ENCODE measurements at regions not wholly inside any gene's neighbourhood (a gene's known extent, or its start where the extent isn't known, plus 50 kb on each side); places are given as distances from the start of the nearest gene placed in this dataset.
"Not testable (repeated sequence)": the region's sequence is repeated elsewhere in the genome, so short reads cannot be mapped to it uniquely, and the experiment has no call there.

DNA sequence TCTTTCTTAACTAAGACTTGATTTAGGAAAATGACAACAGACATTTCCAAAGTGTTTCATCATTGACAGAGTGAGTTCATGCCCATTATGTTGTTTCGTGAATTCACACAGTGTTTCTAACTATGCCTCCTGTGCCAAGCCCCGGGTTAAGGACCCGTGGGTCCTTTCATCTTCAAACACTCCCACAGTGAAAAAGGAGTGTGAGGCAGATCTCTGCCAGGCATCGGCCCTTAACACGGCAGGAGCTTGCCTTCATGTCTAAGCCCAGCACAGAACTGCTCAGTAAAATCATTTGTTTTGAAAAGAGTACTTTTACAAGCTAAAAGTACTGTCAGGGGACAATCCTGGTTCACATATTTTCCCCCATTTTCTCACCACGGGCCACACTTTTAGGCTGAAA, 80.0 kb upstream of the FOXB1 start:
- peaks cover 22% of the 10 kb centered on the region for H3K27me3 Mint-ChIP-seq
- ATAC-seq = no peak
- CTCF ChIA-PET = interaction anchor here (0.8 kb wide), 1 partner anchor 80 kb away, joined by 3 read pairs; the partner anchor contains the start of gene FOXB1
- peaks cover 30% of the 10 kb centered on the region for H3K4me1 Mint-ChIP-seq
- H3K9me3 Mint-ChIP-seq (ENCODE audit: low read depth) = peaks cover 3% of the 10 kb centered on the region
- no peak overlapping the region for H3K27ac Mint-ChIP-seq
- no peak overlapping the region for H3K4me3 Mint-ChIP-seq
- peaks cover 3% of the 10 kb centered on the region for H3K36me3 Mint-ChIP-seq
- DNase-seq = no peak

DNA sequence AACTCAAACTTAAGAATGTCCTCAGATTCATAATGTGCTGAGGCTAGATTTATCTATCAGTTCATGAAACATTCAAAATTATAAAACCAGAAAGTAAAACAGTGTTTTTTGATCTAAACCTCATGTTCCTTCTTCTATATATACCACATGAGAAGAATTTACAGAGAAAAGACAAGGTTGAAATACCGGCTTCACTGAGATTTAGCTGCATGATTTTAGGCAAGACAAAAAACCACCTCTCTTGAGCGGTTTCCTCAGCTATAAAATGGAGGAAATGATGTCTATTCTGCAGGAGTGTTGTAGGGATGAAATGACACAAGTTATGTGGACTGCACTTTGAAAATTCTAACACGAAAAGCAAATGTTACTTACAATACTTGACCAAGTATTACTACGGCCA, 80.6 kb upstream of the FOXB1 start:
- CTCF ChIA-PET = no interaction called here
- Mint-ChIP-seq H3K4me3 (no peak overlapping the region), H3K4me1 (peaks cover 35% of the 10 kb centered on the region), H3K27me3 (peaks cover 22% of the 10 kb centered on the region), H3K36me3 (peaks cover 3% of the 10 kb centered on the region), H3K9me3 (ENCODE audit: low read depth) (peaks cover 3% of the 10 kb centered on the region), H3K27ac (no peak overlapping the region)
- DNase-seq (no peak), ATAC-seq (no peak)

- Mint-ChIP-seq H3K27ac (peak overlapping the region; percentile 99), H3K27me3 (peaks cover 12% of the 10 kb centered on the region), H3K4me1 (peaks cover 47% of the 10 kb centered on the region), H3K4me3 (peak overlapping the region; percentile 53), H3K9me3 (ENCODE audit: low read depth) (no peaks in the 10 kb centered on the region), H3K36me3 (peaks cover 3% of the 10 kb centered on the region)
- peak; percentile 84 for DNase-seq
- CTCF ChIA-PET = interaction anchor here (1.0 to 5.7 kb wide), 22 partner anchors 8 to 407 kb away, joined by 3 to 61 read pairs (median 8); partner anchors contain the start of gene FOXB1
- peak; percentile 92 for ATAC-seq
These were observed 84.8 kb upstream of the FOXB1 start for GRCh38 chr15:59918994-59919951.

DNA sequence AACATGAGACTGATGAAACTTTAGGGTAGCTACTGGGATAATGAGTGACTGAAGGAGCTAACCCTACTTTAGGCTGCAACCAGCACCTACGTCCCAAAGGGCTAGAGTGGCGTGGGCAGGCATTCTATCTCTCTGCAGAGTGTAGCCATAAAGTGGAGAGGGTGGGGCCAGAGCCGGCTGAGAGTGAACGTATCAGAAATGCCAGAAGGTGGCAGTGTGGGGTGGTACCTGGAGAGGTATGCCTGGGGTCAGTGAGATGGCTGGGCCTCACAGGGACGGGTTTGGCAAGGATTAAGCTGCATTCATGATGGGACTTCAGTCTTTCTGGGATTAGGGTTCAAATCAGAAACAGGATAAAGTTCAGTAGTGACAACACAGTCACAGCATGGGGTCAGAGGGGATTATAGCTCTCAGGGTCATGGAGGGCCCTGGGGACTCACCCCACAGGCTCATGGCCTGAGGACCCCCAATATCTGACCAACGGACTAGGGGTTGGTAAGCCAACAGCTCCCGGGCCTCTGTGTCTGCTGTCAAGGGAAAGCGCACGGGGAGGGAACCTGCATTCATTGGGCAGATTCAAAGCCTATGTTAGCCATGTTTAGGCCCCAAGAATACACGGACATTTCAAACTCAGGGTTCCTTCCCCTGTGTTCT, 86.5 kb upstream of the FOXB1 start:
- peak; percentile 65 for ATAC-seq
- no peaks in the 10 kb centered on the region for H3K9me3 Mint-ChIP-seq (ENCODE audit: low read depth)
- H3K36me3 Mint-ChIP-seq = peaks cover 2% of the 10 kb centered on the region
- CTCF ChIA-PET = interaction anchor here (0.7 to 5.7 kb wide), 47 partner anchors 9 to 409 kb away, joined by 3 to 61 read pairs (median 5); partner anchors contain the start of gene FOXB1
- no peak overlapping the region for H3K4me3 Mint-ChIP-seq
- peaks cover 25% of the 10 kb centered on the region for H3K27me3 Mint-ChIP-seq
- H3K4me1 Mint-ChIP-seq = peaks cover 36% of the 10 kb centered on the region
- peak; percentile 90 for DNase-seq
- H3K27ac Mint-ChIP-seq = peak overlapping the region; percentile 45

DNA sequence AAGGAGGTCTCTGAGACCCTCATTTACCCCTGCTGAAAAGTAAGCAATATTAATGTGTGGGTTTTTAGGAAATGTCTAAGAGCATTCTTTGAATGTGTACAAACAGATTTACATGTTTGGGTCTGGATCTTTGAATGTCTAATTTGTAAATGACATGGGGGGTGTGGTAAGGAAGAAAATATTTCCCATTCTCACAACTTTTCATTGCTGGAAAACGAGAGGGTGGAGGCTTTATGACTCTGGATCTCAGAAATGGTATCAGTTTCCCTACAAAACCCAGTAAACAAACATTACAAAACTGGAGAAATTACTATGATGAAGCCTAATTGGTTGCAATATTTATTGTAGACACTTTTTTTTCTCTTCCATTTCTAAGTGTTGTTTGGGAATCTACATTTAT, 98.1 kb upstream of the FOXB1 start:
- H3K36me3 Mint-ChIP-seq = no peaks in the 10 kb centered on the region
- CTCF ChIA-PET = interaction anchor here (0.8 to 2.0 kb wide), 3 partner anchors 10 to 181 kb away, joined by 3 to 9 read pairs (median 4); no protein-coding TSS in a partner anchor
- peaks cover 3% of the 10 kb centered on the region for H3K4me1 Mint-ChIP-seq
- ATAC-seq (no peak), DNase-seq (no peak)
- H3K9me3 Mint-ChIP-seq (ENCODE audit: low read depth) = no peaks in the 10 kb centered on the region
- peaks cover 54% of the 10 kb centered on the region for H3K27me3 Mint-ChIP-seq
- H3K4me3 Mint-ChIP-seq = no peak overlapping the region
- H3K27ac Mint-ChIP-seq = no peak overlapping the region

DNA sequence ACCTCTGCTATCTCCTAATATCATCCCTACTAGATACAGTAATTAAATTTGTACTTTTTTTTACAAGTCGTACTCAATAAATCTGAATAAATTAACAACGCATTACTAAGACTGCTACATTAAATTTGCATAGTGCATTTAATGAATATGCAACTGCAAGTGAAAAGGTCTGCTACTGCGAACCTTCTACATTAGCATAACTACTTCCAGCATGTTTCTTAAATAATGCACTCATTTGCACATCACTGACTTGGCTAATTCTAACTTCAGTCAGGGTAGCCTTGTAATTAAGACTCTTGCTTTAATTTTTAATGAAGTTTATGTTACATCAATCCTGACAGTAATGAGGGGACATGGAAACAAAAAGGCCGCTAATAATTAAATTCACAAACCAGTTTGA, 98.9 kb upstream of the FOXB1 start:
- no peaks in the 10 kb centered on the region for H3K36me3 Mint-ChIP-seq
- no peak overlapping the region for H3K27ac Mint-ChIP-seq
- CTCF ChIA-PET = no interaction called here
- peaks cover 53% of the 10 kb centered on the region for H3K27me3 Mint-ChIP-seq
- peaks cover 3% of the 10 kb centered on the region for H3K4me1 Mint-ChIP-seq
- DNase-seq (no peak), ATAC-seq (no peak)
- no peaks in the 10 kb centered on the region for H3K9me3 Mint-ChIP-seq (ENCODE audit: low read depth)
- H3K4me3 Mint-ChIP-seq = no peak overlapping the region

GRCh38 chr15:59904450-59905135, 99.5 kb upstream of the FOXB1 start:
- Mint-ChIP-seq H3K27me3 (peaks cover 49% of the 10 kb centered on the region), H3K27ac (no peak overlapping the region), H3K4me1 (peaks cover 3% of the 10 kb centered on the region), H3K9me3 (ENCODE audit: low read depth) (no peaks in the 10 kb centered on the region), H3K4me3 (no peak overlapping the region), H3K36me3 (no peaks in the 10 kb centered on the region)
- CTCF ChIA-PET = no interaction called here
- no peak for DNase-seq
- ATAC-seq = no peak

DNA sequence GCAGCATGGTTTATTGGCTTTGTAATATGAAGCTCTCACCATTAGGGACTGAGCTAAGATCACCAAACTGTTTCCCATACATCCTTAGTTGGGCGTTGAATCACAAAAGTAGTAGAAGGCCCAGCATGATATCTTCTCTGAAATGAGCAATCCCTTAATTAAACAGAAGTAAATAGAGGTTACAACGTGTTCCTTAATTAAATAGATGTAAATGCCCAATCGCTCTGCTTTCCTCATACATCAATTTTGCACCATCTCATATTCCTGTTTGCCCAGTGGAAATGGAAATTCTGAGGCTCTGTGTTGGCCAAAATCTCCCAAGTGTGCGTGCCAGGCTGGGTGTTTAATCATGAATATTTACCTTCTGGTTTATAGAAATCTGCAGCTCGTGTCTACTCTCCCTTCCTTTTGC, 107.4 kb upstream of the FOXB1 start:
- no peaks in the 10 kb centered on the region for H3K9me3 Mint-ChIP-seq (ENCODE audit: low read depth)
- H3K4me3 Mint-ChIP-seq = no peak overlapping the region
- no peaks in the 10 kb centered on the region for H3K36me3 Mint-ChIP-seq
- no peaks in the 10 kb centered on the region for H3K4me1 Mint-ChIP-seq
- ATAC-seq (no peak), DNase-seq (no peak)
- H3K27me3 Mint-ChIP-seq = peaks cover 22% of the 10 kb centered on the region
- H3K27ac Mint-ChIP-seq = no peak overlapping the region
- CTCF ChIA-PET = no interaction called here

DNA sequence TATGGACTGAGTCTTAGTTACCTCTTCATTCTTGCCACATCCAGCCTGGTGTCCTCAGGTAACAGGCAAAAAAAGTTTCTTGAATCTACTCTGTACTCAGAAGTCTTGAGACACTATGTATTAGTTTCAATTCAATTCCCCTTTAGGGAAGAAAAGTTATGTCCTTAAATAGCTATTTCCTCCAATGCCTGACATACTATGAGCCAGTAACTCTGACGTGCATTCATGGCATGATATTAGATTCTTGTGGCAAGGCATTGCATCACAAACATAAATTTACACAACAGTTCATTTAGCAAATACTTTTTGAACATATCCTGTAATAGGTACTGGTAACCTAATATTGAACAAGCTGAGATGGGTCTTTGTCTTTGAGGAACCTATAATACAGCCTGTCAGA, 109.3 kb upstream of the FOXB1 start:
- H3K9me3 Mint-ChIP-seq (ENCODE audit: low read depth) = no peaks in the 10 kb centered on the region
- no peaks in the 10 kb centered on the region for H3K4me1 Mint-ChIP-seq
- peaks cover 27% of the 10 kb centered on the region for H3K27me3 Mint-ChIP-seq
- CTCF ChIA-PET = no interaction called here
- no peak overlapping the region for H3K4me3 Mint-ChIP-seq
- H3K27ac Mint-ChIP-seq = no peak overlapping the region
- DNase-seq = no peak
- ATAC-seq = no peak
- H3K36me3 Mint-ChIP-seq = no peaks in the 10 kb centered on the region

- H3K27me3 Mint-ChIP-seq = peaks cover 23% of the 10 kb centered on the region
- no peaks in the 10 kb centered on the region for H3K36me3 Mint-ChIP-seq
- H3K4me1 Mint-ChIP-seq = no peaks in the 10 kb centered on the region
- H3K4me3 Mint-ChIP-seq = no peak overlapping the region
- peaks cover 2% of the 10 kb centered on the region for H3K9me3 Mint-ChIP-seq (ENCODE audit: low read depth)
- H3K27ac Mint-ChIP-seq = no peak overlapping the region
- CTCF ChIA-PET = no interaction called here
- ATAC-seq (no peak), DNase-seq (no peak)
These were observed 111.1 kb upstream of the FOXB1 start for GRCh38 chr15:59892985-59893384.

DNA sequence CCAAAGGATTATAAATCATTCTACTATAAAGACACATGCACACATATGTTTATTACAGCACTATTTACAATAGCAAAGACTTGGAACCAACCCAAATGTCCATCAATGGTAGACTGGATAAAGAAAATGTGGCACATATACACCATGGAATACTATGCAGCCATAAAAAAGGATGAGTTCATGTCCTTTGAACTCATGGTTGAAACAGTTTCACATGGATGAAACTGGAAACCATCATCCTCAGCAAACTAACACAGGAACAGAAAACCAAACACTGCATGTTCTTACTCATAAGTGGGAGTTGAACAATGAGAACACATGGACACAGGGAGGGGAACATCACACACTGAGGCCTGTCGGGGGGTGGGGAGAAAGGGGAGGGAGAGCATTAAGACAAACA, 116.2 kb upstream of the FOXB1 start:
- ATAC-seq; CTCF ChIA-PET; H3K27ac Mint-ChIP-seq; H3K4me3 Mint-ChIP-seq; H3K36me3 Mint-ChIP-seq; H3K4me1 Mint-ChIP-seq; H3K9me3 Mint-ChIP-seq (ENCODE audit: low read depth); DNase-seq: not testable (repeated sequence)
- peaks cover 28% of the 10 kb centered on the region for H3K27me3 Mint-ChIP-seq

DNA sequence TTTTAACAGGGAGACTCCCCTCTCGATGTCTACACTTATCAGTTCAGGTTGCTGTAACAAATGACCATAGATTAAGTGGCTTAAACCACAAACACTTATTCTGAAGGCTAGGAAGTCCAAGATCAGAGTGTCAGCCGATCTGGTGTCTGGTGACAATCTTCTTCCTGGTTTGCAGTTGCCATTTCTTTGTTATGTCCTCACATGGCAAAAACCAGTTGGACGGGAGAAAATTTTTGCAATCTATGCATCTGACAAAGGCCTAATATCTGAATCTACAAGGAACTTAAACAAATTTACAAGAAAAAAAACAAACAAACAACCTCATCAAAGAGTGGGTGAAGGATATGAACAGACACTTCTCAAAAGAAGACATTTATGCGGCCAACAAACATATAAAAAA, 116.9 kb upstream of the FOXB1 start:
- no peak overlapping the region for H3K27ac Mint-ChIP-seq
- ATAC-seq = no peak

DNA sequence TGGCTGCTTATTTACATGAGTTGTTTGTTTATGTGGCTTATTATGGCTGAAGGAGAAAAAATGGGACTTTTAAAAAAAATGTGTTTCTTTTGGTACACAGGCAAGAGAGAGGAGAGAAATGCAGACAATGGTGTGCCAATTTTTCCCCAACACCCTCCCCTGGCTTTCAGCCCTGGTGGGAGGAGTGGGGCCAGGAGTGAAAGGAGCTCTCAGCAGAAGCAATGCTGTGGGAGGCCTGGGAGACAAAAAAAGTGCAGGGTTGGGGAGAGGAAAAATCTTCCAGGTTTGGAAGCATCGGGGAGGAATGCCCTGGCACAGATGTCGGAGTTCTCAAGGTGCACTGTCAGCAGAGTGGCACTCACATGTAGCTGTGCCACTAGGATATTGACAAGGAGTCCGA, 117.7 kb upstream of the FOXB1 start:
- Mint-ChIP-seq H3K27me3 (peaks cover 27% of the 10 kb centered on the region), H3K4me3 (no peak overlapping the region), H3K9me3 (ENCODE audit: low read depth) (peaks cover 4% of the 10 kb centered on the region), H3K27ac (no peak overlapping the region), H3K4me1 (no peaks in the 10 kb centered on the region), H3K36me3 (no peaks in the 10 kb centered on the region)
- CTCF ChIA-PET = interaction anchor here (1.9 kb wide), 1 partner anchor 161 kb away, joined by 4 read pairs; no protein-coding TSS in a partner anchor
- DNase-seq (no peak), ATAC-seq (no peak)

More for the DNA sequence above, 116.9 kb upstream of the FOXB1 start:
- Mint-ChIP-seq H3K9me3 (ENCODE audit: low read depth) (peaks cover 4% of the 10 kb centered on the region), H3K36me3 (no peaks in the 10 kb centered on the region), H3K4me3 (no peak overlapping the region), H3K4me1 (no peaks in the 10 kb centered on the region), H3K27me3 (peaks cover 28% of the 10 kb centered on the region)
- CTCF ChIA-PET = interaction anchor here (1.9 kb wide), 1 partner anchor 162 kb away, joined by 4 read pairs; no protein-coding TSS in a partner anchor
- no peak for DNase-seq

Data from activated CD8-positive, alpha-beta memory T cell treated with anti-CD3 and anti-CD28 coated beads, Interleukin-2, amount 10 ng/mL, durations not matched to agents 7 days and 5 days (primary cell).